22Rv1 (cell line): ENCODE measurements at regions not wholly inside any gene's neighbourhood (a gene's known extent, or its start where the extent isn't known, plus 50 kb on each side); places are given as distances from the start of the nearest gene placed in this dataset.

Experiments
- CTCF ChIP-seq: fragments of 450-650 bp; IDR thresholded peaks from 2 replicates; pipeline ENCODE4 v1.5.1; 2017; ENCODE audit warnings: mild to moderate bottlenecking
- ZFX ChIP-seq: fragments of 450-650 bp; IDR thresholded peaks from 2 replicates; pipeline ENCODE4 v1.6.1; 2017; ENCODE audit warnings: antibody characterized with exemption, borderline replicate concordance

DNA sequence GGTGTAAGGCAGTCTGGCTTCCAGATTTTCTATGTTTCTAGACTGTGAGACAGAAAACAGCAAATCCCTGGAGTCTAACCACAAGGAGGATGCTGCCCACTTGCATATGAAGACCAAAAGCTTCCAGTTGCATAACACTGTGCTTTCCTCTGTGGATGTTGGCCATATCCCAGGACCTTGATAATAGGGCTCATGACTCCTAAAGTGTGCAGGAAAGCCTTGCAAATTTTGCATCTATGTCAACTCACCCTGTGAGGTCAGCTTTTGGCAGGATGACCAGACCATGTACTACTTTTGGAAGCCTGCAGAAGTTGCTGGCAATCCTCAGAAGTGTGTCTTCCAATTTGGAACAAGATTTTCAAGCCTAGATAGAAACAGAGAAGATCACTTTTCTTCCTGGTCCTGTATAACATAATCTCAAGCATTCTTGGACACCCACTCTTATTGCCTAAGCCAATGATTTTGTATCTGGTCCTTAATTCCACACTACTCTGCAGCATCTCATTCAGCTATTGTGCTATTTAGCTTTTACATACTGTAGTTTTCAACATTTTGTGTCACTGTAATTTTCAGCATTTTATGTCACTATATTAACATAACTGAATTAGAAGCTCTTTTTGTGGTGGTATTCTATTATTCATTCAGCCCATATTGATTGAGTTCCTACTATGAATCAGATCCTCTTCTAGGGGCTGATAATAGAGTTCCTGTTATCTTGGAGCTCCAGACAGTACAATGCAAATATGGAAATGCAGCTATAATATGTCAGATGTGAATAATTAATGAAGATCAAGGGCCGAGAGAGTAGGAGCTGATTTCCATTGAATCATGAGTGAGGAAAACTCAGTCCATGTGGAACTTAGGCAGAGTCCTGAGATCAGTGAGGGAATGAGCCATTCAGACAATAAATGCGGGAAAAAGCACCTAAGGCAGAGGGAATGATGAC lies 85.3 kb upstream of the RAB27B start:
- TF ChIP-seq CTCF (no peak), ZFX (no peak)
